ENCODE measurements at regions not wholly inside any gene's neighbourhood (a gene's known extent, or its start where the extent isn't known, plus 50 kb on each side); places are given as distances from the start of the nearest gene placed in this dataset.

- no peak overlapping the region for H3K27ac ChIP-seq
- no peaks in the 10 kb centered on the region for H3K9me3 ChIP-seq
- H3K4me1 ChIP-seq, result no peaks in the 10 kb centered on the region
- no peak for TF ChIP-seq POLR2A (IDR thresholded peaks at IDR 0.05)
- TF ChIP-seq CTCF (IDR thresholded peaks at IDR 0.05), result no peak
- no peak for DNase-seq
- no peak overlapping the region for H3K4me3 ChIP-seq
- no peaks in the 10 kb centered on the region for H3K27me3 ChIP-seq
- H3K36me3 ChIP-seq, result no peaks in the 10 kb centered on the region
These were observed 109.0 kb upstream of the ARSJ start for GRCh38 chr4:114088481-114088880.

- DNase-seq, result no peak
- Histone ChIP-seq H3K4me3 (no peak overlapping the region), H3K9me3 (no peaks in the 10 kb centered on the region), H3K27ac (no peak overlapping the region), H3K36me3 (no peaks in the 10 kb centered on the region), H3K27me3 (no peaks in the 10 kb centered on the region), H3K4me1 (no peaks in the 10 kb centered on the region)
- TF ChIP-seq CTCF (IDR thresholded peaks at IDR 0.05) (no peak), POLR2A (IDR thresholded peaks at IDR 0.05) (no peak)
These were observed 112.1 kb upstream of the ARSJ start for GRCh38 chr4:114091546-114091945.

- no peaks in the 10 kb centered on the region for H3K36me3 ChIP-seq
- H3K4me3 ChIP-seq, result no peak overlapping the region
- TF ChIP-seq CTCF (IDR thresholded peaks at IDR 0.05), result no peak
- no peak for TF ChIP-seq POLR2A (IDR thresholded peaks at IDR 0.05)
- no peak overlapping the region for H3K27ac ChIP-seq
- no peaks in the 10 kb centered on the region for H3K4me1 ChIP-seq
- no peak for DNase-seq
- H3K9me3 ChIP-seq, result no peaks in the 10 kb centered on the region
- H3K27me3 ChIP-seq, result no peaks in the 10 kb centered on the region
These were observed 113.8 kb upstream of the ARSJ start for GRCh38 chr4:114093221-114093715.

GRCh38 chr4:114100288-114101031, 121.0 kb upstream of the ARSJ start:
- TF ChIP-seq CTCF (IDR thresholded peaks at IDR 0.05), result no peak
- TF ChIP-seq POLR2A (IDR thresholded peaks at IDR 0.05), result no peak
- Histone ChIP-seq H3K27me3 (no peaks in the 10 kb centered on the region), H3K27ac (no peak overlapping the region), H3K4me3 (no peak overlapping the region), H3K9me3 (no peaks in the 10 kb centered on the region), H3K4me1 (no peaks in the 10 kb centered on the region), H3K36me3 (no peaks in the 10 kb centered on the region)
- no peak for DNase-seq

- Histone ChIP-seq H3K27ac (no peak overlapping the region), H3K27me3 (no peaks in the 10 kb centered on the region)
- no peak for TF ChIP-seq CTCF (IDR thresholded peaks at IDR 0.05)
- TF ChIP-seq POLR2A (IDR thresholded peaks at IDR 0.05), result no peak
These were observed 124.5 kb upstream of the ARSJ start for GRCh38 chr4:114103908-114104307.

More at GRCh38 chr4:114103908-114104307, 124.5 kb upstream of the ARSJ start:
- H3K4me1 ChIP-seq, result no peaks in the 10 kb centered on the region
- H3K36me3 ChIP-seq, result no peaks in the 10 kb centered on the region
- H3K9me3 ChIP-seq, result no peaks in the 10 kb centered on the region
- H3K4me3 ChIP-seq, result no peak overlapping the region
- DNase-seq, result no peak
